Nucleus accumbens (tissue), 56 donors: ENCODE measurements at regions not wholly inside any gene's neighbourhood (a gene's known extent, or its start where the extent isn't known, plus 50 kb on each side); places are given as distances from the start of the nearest gene placed in this dataset.

Experiments used
- DNase-seq, 56 donors: peaks; one replicate each; lab custom pipeline; 2025; lab: John Stamatoyannopoulos, UW

DNA sequence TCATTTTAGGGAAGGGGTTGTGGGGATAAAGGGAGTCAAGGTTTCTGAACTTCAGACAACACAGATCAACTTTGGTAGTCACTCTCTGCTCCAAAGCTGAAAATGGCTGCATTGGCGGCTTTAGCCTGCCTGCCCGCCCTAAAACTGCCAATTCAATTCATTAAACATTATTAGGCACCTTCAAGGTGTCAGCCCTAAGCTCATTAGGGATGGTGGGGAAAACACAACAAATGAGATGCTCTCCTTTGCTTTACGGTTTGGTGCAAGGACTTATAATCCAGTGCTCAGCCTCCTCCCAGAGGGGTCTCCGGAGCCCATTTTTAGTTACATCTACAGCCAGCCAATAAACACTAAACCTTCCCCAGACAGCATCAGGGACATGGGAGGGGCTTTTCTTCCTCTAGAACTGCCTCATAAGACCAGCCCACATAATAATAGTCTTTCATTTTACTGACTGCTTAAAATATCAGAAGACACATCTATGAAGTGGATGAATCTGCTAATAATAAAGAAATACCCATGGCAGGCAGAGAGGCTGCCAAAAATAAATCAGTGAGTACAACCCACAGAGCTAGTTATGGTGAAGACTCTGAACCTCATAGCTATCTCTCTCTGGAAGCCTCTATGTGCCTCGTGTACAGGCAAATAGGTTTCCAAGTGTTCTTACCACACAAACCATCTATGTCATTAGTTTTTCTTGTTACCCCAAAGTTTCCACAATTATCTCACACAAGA, 102.8 kb upstream of the NCAM1 start:
- peak in 2 of 56 donors; percentile 46 to 72 for DNase-seq

DNA sequence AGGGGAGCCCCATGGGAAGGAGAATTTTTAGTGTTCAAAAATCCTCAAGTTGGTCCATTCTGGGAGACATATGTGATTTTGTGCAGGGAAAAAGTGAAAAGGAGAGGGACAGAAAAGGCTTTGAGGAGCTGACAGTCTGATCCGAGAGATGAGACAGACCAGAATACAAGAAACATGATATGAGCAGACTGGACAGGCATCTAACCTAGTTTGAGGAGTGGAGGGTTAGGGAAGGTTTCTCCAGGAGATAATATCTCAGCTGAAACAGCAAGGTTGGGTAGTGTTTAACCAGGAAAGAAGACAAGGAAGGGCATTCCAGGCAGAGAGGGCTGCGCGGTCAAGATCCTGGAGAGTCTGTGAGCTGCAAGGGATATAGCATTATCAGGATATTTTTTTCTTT, 101.4 kb upstream of the NCAM1 start:
- DNase-seq: no peak

DNA sequence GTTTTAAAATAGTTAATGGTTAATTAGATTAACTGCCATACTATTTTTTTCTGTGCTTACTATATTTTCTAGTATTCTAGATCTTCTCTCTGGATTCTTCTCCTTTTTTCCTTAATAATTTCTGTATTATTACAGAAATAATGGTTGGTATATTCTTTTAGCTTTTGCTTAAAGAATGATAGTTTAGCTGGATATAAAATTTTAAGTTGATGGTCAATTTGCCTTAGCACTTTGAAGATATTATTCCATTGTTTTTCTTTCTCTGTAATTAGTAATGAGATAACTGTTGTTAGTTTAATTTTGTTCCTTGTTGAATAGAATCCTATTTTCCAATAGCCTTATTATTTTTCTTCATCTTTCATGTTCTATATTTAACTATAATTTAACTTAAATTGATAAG, 99.9 kb upstream of the NCAM1 start:
- no peak for DNase-seq

DNA sequence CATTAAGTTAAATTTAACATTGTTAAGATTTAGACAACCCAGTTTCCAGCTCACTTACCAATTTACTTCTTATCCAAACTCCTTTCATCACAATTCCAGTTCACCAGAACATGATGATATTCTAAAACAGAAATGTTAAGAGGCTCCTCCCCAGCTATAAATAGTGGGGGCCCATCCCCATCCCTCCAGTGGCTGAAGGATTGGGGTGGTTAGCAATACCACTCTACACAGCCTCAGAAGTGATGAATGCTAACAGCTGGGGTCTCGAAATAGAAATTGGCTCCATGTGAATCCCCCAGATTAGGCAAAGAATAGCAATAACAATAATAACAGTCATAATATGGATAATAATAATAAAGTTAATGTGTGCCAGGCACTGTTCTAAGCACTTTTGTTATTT, 97.9 kb upstream of the NCAM1 start:
- no peak for DNase-seq

DNA sequence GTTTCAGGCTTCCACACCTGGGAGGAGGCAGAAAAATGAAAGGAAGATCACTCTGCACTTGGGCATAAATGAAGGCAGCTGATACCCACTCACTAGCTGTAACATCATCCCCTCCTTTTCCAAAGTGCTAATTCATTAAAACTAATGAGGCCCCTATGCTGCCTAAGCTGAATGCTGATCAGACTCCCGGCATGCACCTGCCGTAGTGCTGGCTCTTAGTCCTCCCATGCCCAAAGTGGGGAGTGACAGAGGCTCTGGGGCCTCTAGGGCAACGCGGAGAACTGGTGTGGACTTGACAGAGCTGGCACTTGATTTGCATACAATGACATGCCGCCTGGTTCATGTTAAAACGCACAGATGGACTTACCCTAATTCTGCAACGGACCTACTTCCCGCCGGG, 96.5 kb upstream of the NCAM1 start:
- DNase-seq: no peak

DNA sequence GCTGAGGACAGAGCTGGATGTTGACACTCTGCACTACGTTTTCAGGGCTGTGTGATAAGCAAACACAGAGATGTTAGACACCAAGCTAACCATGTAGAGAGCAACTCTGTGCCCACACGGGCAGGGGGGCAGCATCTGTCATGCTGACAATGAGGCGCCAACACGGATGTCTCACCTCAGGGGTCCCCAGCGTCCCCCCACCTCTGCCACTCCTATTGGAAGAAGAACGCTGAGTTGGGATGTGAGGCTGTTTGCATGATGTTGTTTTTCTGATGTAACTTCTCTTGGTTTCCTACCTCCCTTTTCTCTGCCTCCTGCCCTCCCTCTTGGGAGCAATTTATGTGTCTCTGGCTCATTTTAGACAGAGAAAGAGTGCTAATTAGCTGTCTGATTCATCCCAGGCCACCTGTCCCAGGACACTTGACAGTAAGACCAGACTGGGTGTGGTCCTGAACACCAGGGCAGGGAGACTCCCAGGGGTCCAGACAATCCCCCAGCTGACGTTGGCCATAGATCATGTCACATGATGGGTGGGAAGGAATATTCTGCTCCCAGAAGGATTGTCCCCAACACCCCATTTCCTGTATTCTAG, 89.2 kb upstream of the NCAM1 start:
- DNase-seq: no peak

DNA sequence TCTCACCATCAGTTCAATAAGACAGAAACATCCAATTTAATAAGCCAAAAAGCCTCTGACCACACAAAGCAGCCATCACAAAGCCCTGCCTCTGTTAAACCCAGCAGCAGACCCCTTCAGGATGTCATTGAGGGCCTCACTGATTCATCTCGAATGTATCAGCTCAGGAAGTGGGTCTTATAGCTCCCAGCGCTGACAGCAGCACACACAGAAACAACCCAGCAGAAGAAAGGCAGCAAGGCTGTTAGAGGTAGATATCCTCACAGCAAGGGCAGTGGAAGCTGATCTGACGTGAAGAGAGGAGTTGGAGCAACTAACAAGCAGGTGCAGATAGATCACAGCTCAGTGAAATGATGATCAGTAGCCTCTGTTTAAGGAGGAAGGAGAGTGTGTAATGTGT, 86.2 kb upstream of the NCAM1 start:
- DNase-seq: no peak

DNA sequence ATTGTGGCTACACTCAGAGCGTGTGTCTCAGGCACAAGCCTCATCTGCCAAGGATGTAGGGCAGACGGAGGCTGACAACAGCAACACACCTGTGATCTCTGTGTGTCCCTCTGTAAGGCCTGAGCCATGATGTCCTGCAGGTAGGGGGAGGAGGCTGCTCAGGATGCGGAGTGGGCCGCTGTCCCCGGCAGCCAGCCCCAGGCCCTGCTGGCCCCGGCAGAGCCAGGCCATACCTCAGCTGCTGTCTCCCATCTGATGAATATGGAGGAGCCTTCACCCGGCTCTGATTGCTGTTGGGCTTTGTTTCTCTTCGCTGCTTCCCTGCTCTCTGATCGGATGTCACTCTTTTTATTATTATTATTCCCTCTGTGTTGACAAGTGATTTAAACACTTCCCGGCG, 83.6 kb upstream of the NCAM1 start:
- peak in 2 of 56 donors; percentile 11 for DNase-seq

DNA sequence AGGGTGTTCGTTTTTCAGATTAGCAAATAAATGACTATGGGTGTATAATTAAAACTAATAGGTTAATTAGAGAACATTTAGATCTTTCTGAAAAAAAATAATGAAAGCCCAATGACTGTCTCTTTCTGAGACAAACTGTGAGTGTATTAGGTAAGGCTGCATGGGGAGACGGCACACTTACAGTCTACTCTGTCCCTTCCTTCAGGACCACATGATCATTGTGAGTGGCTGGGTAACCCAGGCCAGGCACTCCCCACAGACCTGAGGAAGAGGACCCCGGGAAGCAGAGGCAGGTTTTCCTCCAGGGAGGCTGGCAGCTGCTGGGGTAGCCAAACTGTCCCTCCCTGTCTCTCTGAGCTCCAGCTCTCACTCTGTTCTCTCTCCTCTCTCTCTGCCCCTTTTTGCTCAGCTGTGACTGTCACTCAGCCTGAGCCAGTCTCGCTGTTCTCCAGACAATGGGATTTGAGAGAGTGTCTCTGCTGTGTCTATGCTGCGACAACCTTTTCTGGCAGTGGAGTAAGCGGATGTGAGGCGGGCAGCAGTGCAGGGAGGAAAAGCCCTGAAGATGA, 83.1 kb upstream of the NCAM1 start:
- DNase-seq: peak in 2 of 56 donors; percentile 14 to 17

DNA sequence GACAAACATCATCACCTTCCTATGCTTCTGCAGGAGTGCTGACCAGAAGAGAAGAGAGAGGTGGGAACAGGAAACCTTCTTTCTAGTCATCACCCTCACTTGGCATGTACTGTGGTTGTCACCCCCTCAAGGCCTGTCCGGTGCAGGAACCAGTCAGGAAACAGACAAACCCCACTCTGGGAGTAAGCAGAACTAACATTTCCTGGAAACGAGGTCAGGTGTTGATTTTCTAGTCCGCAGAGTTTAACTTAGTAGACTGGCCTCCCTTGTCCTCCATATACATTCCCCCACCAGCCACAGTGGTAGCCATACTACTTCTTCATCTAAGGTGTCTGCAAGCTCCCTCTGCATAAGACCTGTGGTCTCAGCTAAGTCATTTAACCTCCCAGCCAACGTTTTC, 80.7 kb upstream of the NCAM1 start:
- no peak for DNase-seq

DNA sequence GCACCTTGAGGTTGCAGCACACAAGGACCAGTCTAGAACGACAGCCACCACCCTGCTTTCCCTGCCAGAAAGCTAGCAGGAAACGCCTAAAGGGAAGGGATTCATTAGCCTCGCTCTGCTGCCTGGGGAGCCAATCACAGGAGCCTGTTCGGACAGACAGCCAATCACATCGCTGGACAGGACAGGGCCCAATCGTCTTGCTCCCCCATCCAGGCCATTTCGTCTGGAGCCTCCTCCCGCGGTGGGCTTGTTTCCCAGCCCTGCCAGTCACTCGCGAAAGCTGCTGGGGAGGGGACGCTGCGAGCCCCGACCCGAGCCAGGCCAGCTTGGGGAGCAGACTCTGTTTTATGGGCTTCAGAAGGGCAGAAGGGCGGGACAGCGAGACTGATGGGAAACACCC, 79.8 kb upstream of the NCAM1 start:
- peak; percentile 25 to 96 (median 92) for DNase-seq

DNA sequence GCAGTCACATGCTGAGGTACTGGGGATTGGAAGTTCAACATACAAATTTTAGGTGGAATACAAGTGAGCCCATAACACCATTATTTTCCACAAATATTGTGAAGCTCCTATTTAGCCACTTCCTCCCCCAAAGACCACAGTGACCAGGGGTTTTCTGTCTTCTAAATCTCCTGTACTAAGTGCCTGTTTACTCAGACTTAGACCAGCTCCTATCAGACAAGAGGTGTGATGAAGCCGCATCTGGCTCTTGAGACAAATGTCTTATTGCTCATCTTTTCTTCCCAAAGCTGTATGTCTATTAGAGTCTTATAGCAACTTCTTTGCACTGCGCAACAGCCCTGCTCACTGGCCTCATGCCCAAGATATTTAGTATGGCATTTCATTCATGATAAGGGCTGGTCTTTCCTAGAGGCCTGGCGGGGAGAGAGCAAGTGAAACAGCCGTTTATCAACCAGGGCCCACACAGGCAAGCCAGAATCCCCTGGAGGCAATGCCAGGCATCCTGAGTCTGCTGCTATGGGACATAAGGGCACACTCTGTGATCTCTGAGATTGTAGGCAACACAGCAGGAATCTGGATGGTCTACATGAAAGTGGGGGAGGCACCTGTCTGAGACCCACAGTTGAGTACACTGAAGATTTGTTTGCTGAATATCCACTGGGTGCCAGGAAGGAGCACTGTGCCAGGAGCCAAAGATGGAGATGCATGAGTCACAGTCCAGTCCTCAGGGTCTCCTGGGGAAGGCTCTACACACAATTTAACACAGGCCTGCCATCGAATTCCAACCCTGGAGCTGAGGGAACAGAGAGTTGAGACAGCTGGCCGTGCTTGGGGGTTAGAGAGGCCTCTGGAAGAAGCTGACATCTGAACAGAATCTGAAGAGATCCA, 78.5 kb upstream of the NCAM1 start:
- no peak for DNase-seq

DNA sequence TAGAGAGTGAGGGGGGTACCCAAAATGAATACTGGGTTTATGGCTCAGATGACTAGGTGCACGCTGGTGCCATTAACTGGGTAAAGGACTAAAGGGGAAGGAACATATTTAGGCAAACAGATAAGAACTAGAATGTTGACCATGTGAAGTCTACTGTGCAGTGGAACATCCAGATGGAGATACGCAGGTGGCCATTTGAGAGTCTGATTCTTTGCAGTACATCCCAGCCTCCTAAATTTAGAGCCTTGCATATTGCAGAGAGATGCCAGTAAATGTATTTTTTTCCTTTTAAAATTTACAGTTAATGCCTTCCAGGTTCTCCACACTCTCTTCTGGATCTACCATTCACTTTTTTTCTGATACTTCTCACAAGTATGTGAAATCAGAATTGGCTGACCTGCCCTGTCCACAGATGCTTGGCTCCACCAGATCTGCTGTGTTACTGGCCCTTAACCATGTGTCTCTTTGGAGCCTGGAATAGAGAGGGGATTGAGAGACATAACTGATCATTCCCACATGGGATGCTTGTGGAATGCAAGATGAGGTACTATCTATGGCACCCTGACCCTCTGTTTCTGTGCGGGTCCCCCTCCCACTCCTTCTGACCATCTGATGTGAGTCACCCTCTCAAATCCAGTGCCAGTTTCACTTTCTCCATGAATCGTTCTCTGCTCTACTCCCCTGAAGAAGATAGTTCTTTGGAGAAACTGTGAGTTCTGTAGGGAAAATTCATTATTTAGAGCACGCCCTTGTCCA, 77.0 kb upstream of the NCAM1 start:
- peak in 5 of 56 donors; percentile 21 to 72 (median 32) for DNase-seq

DNA sequence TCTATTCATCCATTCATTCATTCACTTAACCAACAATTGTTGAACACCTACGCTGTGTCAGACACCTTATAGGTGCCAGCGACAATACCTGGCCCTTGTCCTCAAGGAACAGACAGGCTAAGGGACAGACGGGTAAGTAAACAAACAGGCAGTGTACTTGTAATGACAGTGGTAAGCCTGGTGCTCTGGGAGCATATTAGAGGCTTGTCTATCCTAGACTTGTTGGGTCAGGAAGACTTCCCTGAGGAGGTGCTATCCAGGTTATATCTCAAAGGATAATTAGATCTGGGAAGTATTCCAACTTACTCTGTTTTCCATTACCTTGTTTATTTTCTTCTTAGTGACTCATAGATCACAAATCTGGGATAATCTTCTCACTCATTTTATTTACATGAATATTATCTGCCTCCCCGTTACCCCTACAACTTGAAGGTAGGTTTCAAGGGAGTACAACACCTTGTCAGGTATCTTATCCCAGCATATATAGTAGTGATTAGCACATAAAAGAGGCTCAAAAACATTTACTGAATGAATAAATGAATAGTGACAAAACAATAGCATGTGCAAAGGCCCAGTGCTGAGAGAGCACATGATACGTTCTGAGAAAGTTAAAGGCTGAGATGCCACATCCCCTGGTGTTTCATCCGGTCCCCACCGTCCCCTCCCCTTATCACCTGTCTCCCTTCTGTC, 75.3 kb upstream of the NCAM1 start:
- DNase-seq: no peak

DNA sequence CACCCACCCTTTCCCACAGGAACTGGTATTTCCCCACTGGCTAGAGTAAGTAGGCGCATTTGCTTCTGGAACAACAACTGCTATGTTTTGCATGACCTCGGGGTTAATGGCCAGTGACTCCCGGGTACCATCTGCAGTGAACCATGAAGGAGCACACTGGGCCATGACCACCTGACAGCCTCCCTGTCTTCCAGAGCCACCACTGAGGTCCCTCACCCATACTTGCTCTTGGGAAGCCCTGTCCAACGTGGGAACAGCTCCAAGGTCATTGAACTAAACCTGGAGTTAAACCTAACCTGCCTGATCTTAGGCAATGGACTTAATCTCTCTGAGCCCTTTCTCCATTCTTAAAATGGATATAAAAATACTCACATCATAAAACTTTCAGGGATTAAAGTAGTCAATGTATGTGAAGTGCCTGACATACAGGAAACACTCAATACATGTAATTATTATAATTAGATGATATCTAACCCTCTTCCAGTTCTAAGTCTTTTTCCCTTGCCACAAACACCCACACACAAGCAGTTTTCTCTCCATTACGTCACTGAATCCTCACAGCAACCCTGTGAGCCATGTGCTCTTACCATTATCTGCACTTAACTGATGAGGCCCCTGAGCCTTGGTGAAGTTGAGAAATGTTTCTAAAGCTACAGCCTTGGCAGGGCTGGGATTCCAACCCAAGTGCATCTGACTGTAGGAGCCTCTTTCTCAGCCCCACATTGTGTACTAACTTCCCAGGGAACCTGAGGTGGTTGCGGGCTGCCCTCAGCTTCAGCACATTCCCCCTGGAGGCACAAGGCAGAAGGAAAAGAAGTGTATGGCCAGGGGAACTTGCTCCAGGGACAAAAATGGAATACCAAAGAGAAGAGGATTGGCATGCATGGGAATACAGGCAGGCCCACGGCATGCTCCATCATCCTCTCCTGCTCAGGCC, 74.5 kb upstream of the NCAM1 start:
- DNase-seq: no peak

DNA sequence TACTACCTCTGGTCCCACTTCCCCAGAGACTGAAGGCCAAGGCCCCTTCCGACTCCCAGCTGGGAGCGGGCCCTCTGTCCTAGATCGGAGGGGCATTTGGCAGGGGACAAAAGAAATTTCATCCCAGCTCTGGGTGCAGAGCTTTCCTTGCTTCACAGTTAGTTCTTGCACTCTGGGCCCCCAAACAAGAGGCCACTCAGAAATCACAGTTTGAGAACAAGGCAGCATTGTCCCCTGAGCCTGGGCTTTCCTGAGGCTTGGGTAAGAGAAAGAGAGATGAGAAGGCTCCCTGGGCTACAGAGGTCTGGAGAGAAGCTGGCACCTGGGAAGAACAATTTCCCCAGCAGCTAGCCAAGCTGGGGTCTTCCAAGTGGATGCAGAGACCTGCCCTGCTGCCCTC, 71.8 kb upstream of the NCAM1 start:
- peak in 48 of 56 donors; percentile 6 to 68 (median 40) for DNase-seq

DNA sequence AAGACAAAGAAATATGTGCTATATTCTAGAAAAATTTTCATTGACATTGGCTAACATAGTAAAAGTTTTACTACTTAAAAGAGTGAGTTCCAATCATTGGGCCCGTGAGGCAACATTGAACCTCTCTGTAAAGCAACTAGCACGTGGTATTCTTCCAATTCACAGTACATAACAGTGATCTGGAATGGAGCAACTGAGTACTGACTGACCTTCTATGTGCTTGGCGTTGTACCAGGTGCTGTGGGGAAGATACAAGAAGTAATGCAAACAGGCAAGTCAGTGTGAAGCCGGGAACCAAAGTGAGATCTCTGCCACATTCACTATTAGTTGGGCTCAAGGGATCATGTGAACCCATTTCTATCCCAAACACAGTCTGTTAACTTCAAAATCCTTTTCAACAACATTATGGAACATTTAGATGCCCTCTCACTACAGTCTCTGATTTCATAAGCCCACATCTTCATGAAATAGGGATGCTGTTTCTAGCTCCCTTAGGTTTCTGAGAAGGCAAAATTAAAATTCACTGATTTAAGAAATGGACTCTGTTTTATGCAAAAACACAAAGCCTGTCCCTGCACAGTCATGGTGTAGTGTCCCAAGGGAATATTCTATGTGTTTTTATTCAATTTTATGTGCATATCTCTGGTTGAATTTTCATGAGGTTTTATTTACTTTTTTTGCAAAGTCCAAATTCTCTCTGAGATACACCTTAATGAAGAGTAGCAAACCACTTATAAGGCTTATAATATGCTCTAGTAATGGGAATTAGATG, 61.8 kb upstream of the NCAM1 start:
- no peak for DNase-seq

DNA sequence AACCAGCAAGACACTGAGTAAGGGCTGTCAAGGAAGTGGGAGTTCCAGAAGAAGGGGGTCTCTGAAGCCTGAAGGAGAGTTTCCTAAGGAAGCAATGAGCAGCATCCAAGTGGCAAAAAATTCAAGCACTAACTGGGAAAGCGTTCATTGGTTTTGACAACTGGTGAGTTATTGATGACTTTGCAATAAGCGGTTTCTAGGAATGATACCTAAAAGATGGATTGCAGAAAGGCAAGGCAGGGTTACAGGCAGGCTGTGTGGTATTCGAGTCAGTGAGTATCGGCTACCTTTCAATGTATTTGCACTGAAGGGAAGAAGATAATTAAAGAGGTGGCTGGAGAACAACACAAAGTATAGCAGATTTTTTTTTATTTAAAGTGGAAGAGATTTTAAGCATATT, 59.3 kb upstream of the NCAM1 start:
- DNase-seq: no peak
